Ovary (tissue), 7 donors: ENCODE measurements at regions not wholly inside any gene's neighbourhood (a gene's known extent, or its start where the extent isn't known, plus 50 kb on each side); places are given as distances from the start of the nearest gene placed in this dataset.
"Not testable (repeated sequence)": the region's sequence is repeated elsewhere in the genome, so short reads cannot be mapped to it uniquely, and the experiment has no call there.

Experiments
- DNase-seq, 5 donors: peaks; one replicate each; pipeline ENCODE4 v3.0.0-alpha.2; 2019 to 2020
- H3K27ac ChIP-seq, 2 donors: fragments of 200-600 bp; one replicate each; pipeline versions ENCODE4 v1.5.1 to v1.8.0; 2019 to 2022
- H3K27me3 ChIP-seq: fragments of 200-600 bp; one replicate; pipeline ENCODE4 v1.8.0; 2022
- H3K36me3 ChIP-seq: fragments of 200-600 bp; sonication (generic); one replicate; pipeline ENCODE4 v1.5.1; 2019
- H3K4me1 ChIP-seq: one replicate; pipeline ENCODE4 v1.8.1; 2013; ENCODE audit warnings: mild to moderate bottlenecking, moderate library complexity; ENCODE audit not compliant: insufficient read depth
- H3K4me3 ChIP-seq: fragments of 200-600 bp; sonication (generic); one replicate; pipeline ENCODE4 v1.5.1; 2017
- H3K9me3 ChIP-seq, 2 donors: fragments of 200-600 bp in 1 of 2; sonication (generic) in 1 of 2; one replicate each; pipeline versions ENCODE4 v1.5.1 to v1.8.1; 2013 to 2019; ENCODE audit warnings: mild to moderate bottlenecking in 1 of 2, moderate library complexity in 1 of 2
- CTCF ChIP-seq, 3 donors: fragments of 450-650 bp in 2 of 3; fragments of 200-600 bp in 1 of 3; IDR thresholded peaks; one replicate each; pipeline versions ENCODE4 v1.5.1 to v1.8.0; 2016 to 2022; ENCODE audit warnings: antibody characterized with exemption in 3 of 3, mild to moderate bottlenecking in 1 of 3
- EP300 ChIP-seq: sonication (generic); formaldehyde crosslinking; IDR thresholded peaks from one replicate; pipeline ENCODE4 v1.6.1; 2017; ENCODE audit warnings: antibody characterized with exemption
- POLR2A ChIP-seq: fragments of 450-650 bp; IDR thresholded peaks from one replicate; pipeline ENCODE4 v1.6.1; 2017; ENCODE audit warnings: antibody characterized with exemption, mild to moderate bottlenecking, moderate library complexity
- WGBS, 3 donors: extraction: QIAGEN DNeasy Blood & Tissue Kit in 1 of 3; methylation state at CpG; one replicate each; pipeline versions ENCODE4 v1.1.5 to v1.1.7; 2013 to 2017; 5-methylcytosine and 5-hydroxymethylcytosine counted together
- intact Hi-C, 4 donors: fragments of 100-400 bp; cut with DNase I; formaldehyde crosslinking; loops; one replicate each; pipeline versions ENCODE4 v1.11.0 to v1.15.1; 2022 to 2023
- donor health status: DM: no; HTN: no; CAD: no; lungs with moderate emphysema.
- donor health status: DM: no; HTN: no; CAD: no.
- donor health status: Bipolar disorder and iron deficiency.
- donor health status: DM: no; HTN: no; CAD: no.
- donor health status: DM: yes; HTN: yes; CAD: no.

- intact Hi-C loops = no loop called here
- TF ChIP-seq EP300 (no peak), POLR2A (no peak), CTCF (IDR thresholded peaks at IDR 0.05) (no peak)
- Histone ChIP-seq H3K4me1 (no peaks in the 10 kb centered on the region), H3K4me3 (no peak overlapping the region), H3K27ac (no peak overlapping the region), H3K36me3 (no peaks in the 10 kb centered on the region), H3K27me3 (no peaks in the 10 kb centered on the region), H3K9me3 (no peaks in the 10 kb centered on the region)
- DNase-seq = no peak
- whole genome bisulfite sequencing, 3 donors = 6 to 42% (median 9%) methylated on average over 2 of the region's 2 CpGs
These were observed 132.9 kb downstream of the FZD1 start for GRCh38 chr7:91397096-91397495.

GRCh38 chr7:91397612-91398011, 133.4 kb downstream of the FZD1 start:
- Histone ChIP-seq H3K27me3 (no peaks in the 10 kb centered on the region), H3K27ac (no peak overlapping the region), H3K9me3 (no peaks in the 10 kb centered on the region), H3K4me3 (no peak overlapping the region), H3K4me1 (no peaks in the 10 kb centered on the region), H3K36me3 (no peaks in the 10 kb centered on the region)
- TF ChIP-seq CTCF (IDR thresholded peaks at IDR 0.05) = no peak
- no peak for TF ChIP-seq POLR2A
- no peak for TF ChIP-seq EP300
- intact Hi-C loops = no loop called here
- WGBS, 3 donors = 61 to 73% (median 73%) methylated on average over 2 of the region's 2 CpGs
- no peak for DNase-seq

GRCh38 chr7:91398341-91398740, 134.1 kb downstream of the FZD1 start:
- Histone ChIP-seq H3K36me3 (no peaks in the 10 kb centered on the region), H3K27me3 (no peaks in the 10 kb centered on the region), H3K4me3 (no peak overlapping the region), H3K27ac (no peak overlapping the region), H3K4me1 (no peaks in the 10 kb centered on the region), H3K9me3 (no peaks in the 10 kb centered on the region)
- no peak for DNase-seq
- TF ChIP-seq EP300 (no peak), POLR2A (no peak), CTCF (IDR thresholded peaks at IDR 0.05) (no peak)
- intact Hi-C loops = no loop called here
- WGBS, 3 donors = 91 to 98% (median 95%) methylated on average over 2 of the region's 2 CpGs

GRCh38 chr7:91405092-91405788, 141.0 kb downstream of the FZD1 start:
- WGBS, 3 donors = 94 to 100% (median 99%) methylated on average over 3 of the region's 3 CpGs
- H3K4me1 ChIP-seq = no peaks in the 10 kb centered on the region
- intact Hi-C loops = no loop called here
- H3K36me3 ChIP-seq = no peaks in the 10 kb centered on the region
- H3K27me3 ChIP-seq = no peaks in the 10 kb centered on the region
- TF ChIP-seq EP300 = no peak
- no peak for TF ChIP-seq POLR2A
- no peak for TF ChIP-seq CTCF (IDR thresholded peaks at IDR 0.05)
- no peaks in the 10 kb centered on the region for H3K9me3 ChIP-seq
- no peak overlapping the region for H3K27ac ChIP-seq
- no peak for DNase-seq
- H3K4me3 ChIP-seq = no peak overlapping the region

GRCh38 chr7:91405873-91406272, 141.6 kb downstream of the FZD1 start:
- H3K4me1 ChIP-seq, H3K4me3 ChIP-seq, H3K27ac ChIP-seq, H3K9me3 ChIP-seq, H3K36me3 ChIP-seq, DNase-seq, H3K27me3 ChIP-seq, intact Hi-C loops: not testable (repeated sequence)
- 78 to 93% (median 85%) methylated on average over 1 of the region's 1 CpG for WGBS, 3 donors
